CD4-positive, alpha-beta T cell treated with Interferon alpha-2 for 1 hour (primary cell): ENCODE measurements at regions not wholly inside any gene's neighbourhood (a gene's known extent, or its start where the extent isn't known, plus 50 kb on each side); places are given as distances from the start of the nearest gene placed in this dataset.
"Not testable (repeated sequence)": the region's sequence is repeated elsewhere in the genome, so short reads cannot be mapped to it uniquely, and the experiment has no call there.

Source experiments
- DNase-seq, 2 donors: peaks; one replicate each; pipeline ENCODE4 v3.0.0-alpha.2; 2020 to 2022

GRCh38 chr13:38283346-38283745 lies 66.3 kb upstream of the UFM1 start:
- DNase-seq = no peak

- no peak for DNase-seq
Observed at GRCh38 chr13:38265132-38265497, 84.5 kb upstream of the UFM1 start.

- DNase-seq = no peak
Observed at GRCh38 chr13:38264363-38265131, 85.1 kb upstream of the UFM1 start.

- DNase-seq = no peak
Observed at GRCh38 chr13:38262211-38262610, 87.4 kb upstream of the UFM1 start.

GRCh38 chr13:38255600-38255999 lies 94.1 kb upstream of the UFM1 start:
- no peak for DNase-seq

- no peak for DNase-seq
Observed at GRCh38 chr13:38239874-38240273, 109.8 kb upstream of the UFM1 start.

GRCh38 chr13:38228322-38228721 lies 121.3 kb upstream of the UFM1 start:
- DNase-seq = no peak

- no peak for DNase-seq
Observed at GRCh38 chr13:38226496-38226895, 123.2 kb upstream of the UFM1 start.

GRCh38 chr13:38223089-38223488 lies 126.6 kb upstream of the UFM1 start:
- DNase-seq = no peak

GRCh38 chr13:38221120-38221519 lies 128.5 kb upstream of the UFM1 start:
- not testable (repeated sequence) for DNase-seq

GRCh38 chr13:38216181-38216580 lies 133.5 kb upstream of the UFM1 start:
- DNase-seq = no peak

GRCh38 chr13:38213314-38213713 lies 136.3 kb upstream of the UFM1 start:
- DNase-seq = no peak

GRCh38 chr13:38210928-38211596 lies 138.6 kb upstream of the UFM1 start:
- DNase-seq = no peak

GRCh38 chr13:38204556-38204955 lies 145.1 kb upstream of the UFM1 start:
- DNase-seq = no peak

GRCh38 chr13:38202740-38203139 lies 146.9 kb upstream of the UFM1 start:
- DNase-seq = no peak

GRCh38 chr13:38191016-38191415 lies 158.6 kb upstream of the UFM1 start:
- DNase-seq = no peak

GRCh38 chr13:38180670-38181069 lies 169.0 kb upstream of the UFM1 start:
- DNase-seq = peak in 1 of 2 donors; percentile 15

- DNase-seq = no peak
Observed at GRCh38 chr13:38180126-38180525, 169.5 kb upstream of the UFM1 start.

- no peak for DNase-seq
Observed at GRCh38 chr13:38176664-38177063, 173.0 kb upstream of the UFM1 start.

GRCh38 chr13:38173403-38173802 lies 176.2 kb upstream of the UFM1 start:
- no peak for DNase-seq

GRCh38 chr13:38167164-38167822 lies 182.4 kb upstream of the UFM1 start:
- no peak for DNase-seq

- DNase-seq = no peak
Observed at GRCh38 chr13:38166116-38166515, 183.5 kb upstream of the UFM1 start.

- DNase-seq = no peak
Observed at GRCh38 chr13:38160131-38160530, 189.5 kb upstream of the UFM1 start.

GRCh38 chr13:38159710-38160109 lies 189.9 kb upstream of the UFM1 start:
- no peak for DNase-seq
